ENCODE measurements at regions not wholly inside any gene's neighbourhood (a gene's known extent, or its start where the extent isn't known, plus 50 kb on each side); places are given as distances from the start of the nearest gene placed in this dataset.

DNA sequence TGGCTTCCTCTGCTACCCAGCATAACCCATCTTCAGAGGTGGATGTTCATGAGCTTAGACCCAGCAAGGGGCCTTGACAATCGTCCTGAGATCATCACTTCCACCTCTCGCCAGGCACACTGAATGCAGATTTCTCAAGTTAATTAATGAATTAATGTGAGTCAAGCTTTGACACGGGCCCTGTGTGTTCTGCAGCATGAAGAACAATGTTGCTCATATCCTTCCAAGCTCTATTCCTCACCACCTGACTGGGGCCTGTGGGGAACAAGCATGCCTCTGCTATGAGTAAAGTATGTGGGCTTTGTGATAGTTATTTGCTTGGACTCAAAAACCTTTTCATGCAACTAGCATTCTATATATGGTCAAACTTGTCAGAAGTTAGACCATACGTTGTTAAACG, 122.0 kb downstream of the SEC16B start:
- TF ChIP-seq EZH2 (IDR thresholded peaks at IDR 0.05) (no peak), POLR2AphosphoS5 (IDR thresholded peaks at IDR 0.05; ENCODE audit: borderline replicate concordance, low read depth, low read length) (no peak)

All from SK-N-MC (cell line).